H1 (cell line): ENCODE measurements at regions not wholly inside any gene's neighbourhood (a gene's known extent, or its start where the extent isn't known, plus 50 kb on each side); places are given as distances from the start of the nearest gene placed in this dataset.

ENCODE experiments used
- CTCF ChIA-PET: fragments of 300-600 bp; sonication (Branson Sonifier 250); formaldehyde crosslinking; loops from one replicate; lab custom pipeline; 2021; ENCODE audit not compliant: partially characterized antibody; lab: Charles Lee
- POLR2A ChIA-PET: fragments of 300-600 bp; sonication (Branson Sonifier 250); formaldehyde crosslinking; loops from one replicate; lab custom pipeline; 2021; ENCODE audit warnings: inconsistent platforms; ENCODE audit not compliant: partially characterized antibody; lab: Charles Lee
- DNase-seq, 2 experiments: peaks; one replicate each; pipeline versions ENCODE4 v3.0.0 to v3.0.0-alpha.2; 2010 to 2022; ENCODE audit warnings: low spot score in 2 of 2, low read depth in 1 of 2, mixed read lengths in 1 of 2
- FAIRE-seq: peaks from 2 replicates; lab custom pipeline; 2011; peaks lifted over from hg19 to GRCh38; lab: Jason Lieb, UNC
- H2AFZ ChIP-seq: 2 replicates; pipeline ENCODE4 v1.8.1; 2012; ENCODE audit warnings: low read length, inconsistent platforms
- H2AK5ac ChIP-seq: 2 replicates; pipeline ENCODE4 v1.6.1; 2013; ENCODE audit warnings: low read depth, low read length
- H2BK120ac ChIP-seq: replicated peaks from 2 replicates; pipeline ENCODE3; 2013; ENCODE audit warnings: low read depth, low read length, inconsistent platforms
- H2BK12ac ChIP-seq: 2 replicates; pipeline ENCODE4 v1.6.1; 2013; ENCODE audit warnings: low read depth, low read length
- H2BK15ac ChIP-seq: 2 replicates; pipeline ENCODE4 v1.6.1; 2013; ENCODE audit warnings: low read length
- H2BK20ac ChIP-seq: 2 replicates; pipeline ENCODE4 v1.6.1; 2013; ENCODE audit warnings: low read length
- H2BK5ac ChIP-seq: 2 replicates; pipeline ENCODE4 v1.6.1; 2013; ENCODE audit warnings: low read depth, low read length
- H3K14ac ChIP-seq: 2 replicates; pipeline ENCODE4 v1.6.1; 2013; ENCODE audit warnings: inconsistent platforms; ENCODE audit not compliant: insufficient read length
- H3K18ac ChIP-seq: 2 replicates; pipeline ENCODE4 v1.6.1; 2013; ENCODE audit warnings: low read length; ENCODE audit errors: extremely low read depth
- H3K23ac ChIP-seq: 2 replicates; pipeline ENCODE4 v1.6.1; 2013; ENCODE audit warnings: inconsistent platforms; ENCODE audit not compliant: insufficient read length
- H3K23me2 ChIP-seq: 2 replicates; pipeline ENCODE4 v1.6.1; 2013; ENCODE audit warnings: low read depth, low read length
- H3K27ac ChIP-seq: 2 replicates; pipeline ENCODE4 v1.6.1; 2011; ENCODE audit warnings: low read depth, low read length, inconsistent platforms
- H3K27me3 ChIP-seq, 4 experiments: replicated peaks in 1 of 4; 1 replicate in 1 of 4; 2 replicates in 3 of 4; pipeline versions ENCODE4 v1.6.1 to v1.8.1; 2011 to 2013; ENCODE audit warnings: low read length in 3 of 4, mild to moderate bottlenecking in 3 of 4, inconsistent platforms in 2 of 4, mixed read lengths in 2 of 4, moderate library complexity in 1 of 4; ENCODE audit not compliant: control insufficient read depth in 3 of 4, insufficient read depth in 3 of 4; ENCODE audit errors: extremely low read depth in 1 of 4
- H3K36me3 ChIP-seq, 4 experiments: 2 replicates each; pipeline versions ENCODE4 v1.6.1 to v1.8.1; 2011 to 2013; ENCODE audit warnings: mild to moderate bottlenecking in 4 of 4, low read length in 3 of 4, moderate library complexity in 2 of 4, control low read depth in 1 of 4, inconsistent platforms in 1 of 4; ENCODE audit not compliant: insufficient read depth in 4 of 4, control insufficient read depth in 2 of 4
- H3K4ac ChIP-seq: replicated peaks from 2 replicates; pipeline ENCODE3; 2013; ENCODE audit warnings: low read length, low read depth, mixed read lengths, inconsistent platforms; ENCODE audit not compliant: insufficient read length
- H3K4me1 ChIP-seq, 4 experiments: replicated peaks in 1 of 4; 1 replicate in 1 of 4; 2 replicates in 3 of 4; pipeline versions ENCODE4 v1.6.1 to v1.8.1; 2011 to 2013; ENCODE audit warnings: low read length in 3 of 4, inconsistent platforms in 2 of 4, mixed read lengths in 1 of 4; ENCODE audit not compliant: insufficient read depth in 4 of 4, control insufficient read depth in 3 of 4
- H3K4me2 ChIP-seq, 2 experiments: 2 replicates each; pipeline versions ENCODE4 v1.6.1 to v1.8.1; 2011 to 2013; ENCODE audit warnings: low read depth in 2 of 2, low read length in 2 of 2, control low read depth in 1 of 2, inconsistent platforms in 1 of 2, mild to moderate bottlenecking in 1 of 2; ENCODE audit not compliant: insufficient read depth in 1 of 2
- H3K4me3 ChIP-seq, 4 experiments: fragments of 200-600, 300-600 bp in 1 of 4; sonication (generic), shearing (Covaris generic), sonication (Bioruptor Twin) in 1 of 4; 2 replicates each; pipeline versions ENCODE4 v1.5.1 to v1.8.1; 2011 to 2016; ENCODE audit warnings: low read length in 4 of 4, low read depth in 3 of 4, control low read depth in 2 of 4, inconsistent platforms in 2 of 4, mild to moderate bottlenecking in 2 of 4, mixed read lengths in 1 of 4, moderate library complexity in 1 of 4; ENCODE audit not compliant: insufficient read depth in 2 of 4; ENCODE audit errors: extremely low read depth in 1 of 4
- H3K56ac ChIP-seq: replicated peaks from 2 replicates; pipeline ENCODE3; 2013; ENCODE audit warnings: low read depth, mild to moderate bottlenecking, mixed read lengths, low read length, inconsistent platforms; ENCODE audit not compliant: insufficient read length
- H3K79me1 ChIP-seq: 2 replicates; pipeline ENCODE4 v1.6.1; 2013; ENCODE audit warnings: low read depth, low read length, control low read depth
- H3K79me2 ChIP-seq, 2 experiments: 2 replicates each; pipeline versions ENCODE4 v1.6.1 to v1.8.1; 2012 to 2013; ENCODE audit warnings: low read length in 2 of 2, mild to moderate bottlenecking in 2 of 2, inconsistent platforms in 1 of 2; ENCODE audit not compliant: insufficient read depth in 2 of 2, control insufficient read depth in 1 of 2
- H3K9ac ChIP-seq, 4 experiments: replicated peaks in 1 of 4; 1 replicate in 1 of 4; 2 replicates in 3 of 4; pipeline versions ENCODE4 v1.6.1 to v1.8.1; 2011 to 2013; ENCODE audit warnings: low read depth in 3 of 4, low read length in 3 of 4, control low read depth in 2 of 4, mild to moderate bottlenecking in 2 of 4, moderate library complexity in 2 of 4, inconsistent platforms in 1 of 4; ENCODE audit errors: extremely low read depth in 1 of 4
- H3K9me3 ChIP-seq, 2 experiments: 2 replicates each; pipeline versions ENCODE4 v1.6.1 to v1.8.1; 2012 to 2013; ENCODE audit warnings: mild to moderate bottlenecking in 2 of 2, moderate library complexity in 2 of 2, control low read depth in 1 of 2, inconsistent platforms in 1 of 2, low read depth in 1 of 2, low read length in 1 of 2, mixed read lengths in 1 of 2; ENCODE audit not compliant: insufficient read depth in 2 of 2
- H4K20me1 ChIP-seq, 2 experiments: replicated peaks in 1 of 2; 2 replicates each; pipeline versions ENCODE3 to v1.8.1; 2011 to 2013; ENCODE audit warnings: inconsistent platforms in 2 of 2, low read length in 2 of 2, mild to moderate bottlenecking in 1 of 2; ENCODE audit not compliant: insufficient read depth in 2 of 2, control insufficient read depth in 1 of 2
- H4K5ac ChIP-seq: 2 replicates; pipeline ENCODE4 v1.6.1; 2013; ENCODE audit warnings: low read length, low read depth, mixed read lengths, inconsistent platforms; ENCODE audit not compliant: insufficient read length
- H4K8ac ChIP-seq: 2 replicates; pipeline ENCODE4 v1.8.0; 2013; ENCODE audit warnings: mild to moderate bottlenecking, moderate library complexity, low read length, inconsistent platforms; ENCODE audit not compliant: insufficient read depth; ENCODE audit errors: extremely low read depth
- H4K91ac ChIP-seq: replicated peaks from 2 replicates; pipeline ENCODE3; 2013; ENCODE audit warnings: low read length, mixed read lengths, inconsistent platforms; ENCODE audit not compliant: insufficient read length
- EGR1 ChIP-seq: IDR thresholded peaks from 2 replicates; pipeline ENCODE4 v1.6.1; 2011; ENCODE audit warnings: low read depth, low read length, borderline replicate concordance
- GABPA ChIP-seq: IDR thresholded peaks from 2 replicates; pipeline ENCODE4 v1.6.1; 2011; ENCODE audit warnings: mild to moderate bottlenecking, low read length, moderate library complexity, borderline replicate concordance; ENCODE audit not compliant: insufficient read depth
- KDM5A ChIP-seq: fragments of 200-600 bp; IDR thresholded peaks from 2 replicates; pipeline ENCODE4 v1.7.1; 2012; ENCODE audit warnings: mild to moderate bottlenecking, low read length, inconsistent platforms, mixed read lengths
- PHF8 ChIP-seq: fragments of 200-600 bp; sonication (generic); conservative IDR thresholded peaks from 2 replicates; pipeline ENCODE4 v1.7.1; 2012; ENCODE audit warnings: low read depth, mild to moderate bottlenecking, inconsistent platforms, low read length, moderate library complexity
- SP4 ChIP-seq: IDR thresholded peaks from 2 replicates; pipeline ENCODE4 v1.6.1; 2012; ENCODE audit warnings: low read length, inconsistent platforms
- WGBS, 2 experiments: shearing (Covaris generic) in 1 of 2; methylation state at CpG; one replicate each; pipeline versions ENCODE4 v1.1.6 to v1.1.7; 2013 to 2015; ENCODE audit warnings: low lambda C conversion rate in 2 of 2, mixed read lengths in 2 of 2, inconsistent platforms in 1 of 2, low coverage in 1 of 2, missing lambda C conversion rate in 1 of 2; ENCODE audit not compliant: insufficient replicate concordance in 2 of 2, insufficient coverage in 1 of 2, insufficient read length in 1 of 2; ENCODE audit errors: extremely low coverage in 1 of 2, missing lambda C conversion rate in 1 of 2; 5-methylcytosine and 5-hydroxymethylcytosine counted together
- TF ChIP-seq, protein P1 (sequence below), 3 experiments: IDR thresholded peaks; 1 replicate in 2 of 3; 2 replicates in 1 of 3; pipeline versions ENCODE4 v1.5.1 to v1.6.1; 2011; ENCODE audit warnings: low read length in 3 of 3, mild to moderate bottlenecking in 3 of 3, inconsistent platforms in 2 of 3, low read depth in 1 of 3, moderate library complexity in 1 of 3; ENCODE audit not compliant: insufficient read depth in 1 of 3; ENCODE audit errors: control extremely low read depth in 1 of 3
- TF ChIP-seq, protein P2 (sequence below): IDR thresholded peaks from 2 replicates; pipeline ENCODE4 v1.6.1; 2012; ENCODE audit warnings: inconsistent platforms

DNA sequence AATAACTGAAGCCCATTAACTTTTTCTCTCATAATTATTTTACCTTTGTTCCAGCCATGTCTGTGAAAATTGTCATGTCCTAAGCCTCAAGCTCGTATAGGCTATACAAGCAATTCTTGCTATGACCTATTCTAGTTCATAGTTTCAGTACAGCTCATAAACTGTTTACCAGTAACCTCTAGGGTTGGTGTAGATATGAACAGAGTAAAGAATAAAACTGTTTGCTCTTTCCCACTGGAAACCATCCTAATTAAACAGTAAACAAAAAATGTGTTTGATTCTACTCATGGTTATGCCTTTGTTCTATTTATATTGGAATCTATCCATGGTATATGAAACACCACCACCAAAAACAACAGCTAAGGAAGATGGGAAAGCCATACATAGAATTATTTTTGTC, 1444.0 kb upstream of the PCDH7 start:
- no peak overlapping the region for H3K4me3 ChIP-seq
- H2BK120ac ChIP-seq, result no peak overlapping the region
- no peak overlapping the region for H3K4ac ChIP-seq
- peaks cover 0 to 5% of the 10 kb centered on the region in 2 experiments; a peak in 1 of 4 replicates for H3K9me3 ChIP-seq
- no peak overlapping the region for H2BK15ac ChIP-seq
- H4K8ac ChIP-seq, result no peak overlapping the region
- H3K23ac ChIP-seq, result no peak overlapping the region
- no peak for FAIRE-seq
- H3K23me2 ChIP-seq, result no peaks in the 10 kb centered on the region
- H3K9ac ChIP-seq, result no peak overlapping the region
- H2AFZ ChIP-seq, result no peak overlapping the region
- H3K79me1 ChIP-seq, result no peaks in the 10 kb centered on the region
- no peak overlapping the region for H4K91ac ChIP-seq
- H4K20me1 ChIP-seq, result no peaks in the 10 kb centered on the region
- H3K18ac ChIP-seq, result no peak overlapping the region
- DNase-seq, result no peak
- TF ChIP-seq, protein P1, sequence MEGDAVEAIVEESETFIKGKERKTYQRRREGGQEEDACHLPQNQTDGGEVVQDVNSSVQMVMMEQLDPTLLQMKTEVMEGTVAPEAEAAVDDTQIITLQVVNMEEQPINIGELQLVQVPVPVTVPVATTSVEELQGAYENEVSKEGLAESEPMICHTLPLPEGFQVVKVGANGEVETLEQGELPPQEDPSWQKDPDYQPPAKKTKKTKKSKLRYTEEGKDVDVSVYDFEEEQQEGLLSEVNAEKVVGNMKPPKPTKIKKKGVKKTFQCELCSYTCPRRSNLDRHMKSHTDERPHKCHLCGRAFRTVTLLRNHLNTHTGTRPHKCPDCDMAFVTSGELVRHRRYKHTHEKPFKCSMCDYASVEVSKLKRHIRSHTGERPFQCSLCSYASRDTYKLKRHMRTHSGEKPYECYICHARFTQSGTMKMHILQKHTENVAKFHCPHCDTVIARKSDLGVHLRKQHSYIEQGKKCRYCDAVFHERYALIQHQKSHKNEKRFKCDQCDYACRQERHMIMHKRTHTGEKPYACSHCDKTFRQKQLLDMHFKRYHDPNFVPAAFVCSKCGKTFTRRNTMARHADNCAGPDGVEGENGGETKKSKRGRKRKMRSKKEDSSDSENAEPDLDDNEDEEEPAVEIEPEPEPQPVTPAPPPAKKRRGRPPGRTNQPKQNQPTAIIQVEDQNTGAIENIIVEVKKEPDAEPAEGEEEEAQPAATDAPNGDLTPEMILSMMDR (IDR thresholded peaks at IDR 0.05; ENCODE audit: control extremely low read depth in 1 of 3, insufficient read depth in 1 of 3, low read depth in 1 of 3, low read length in 3 of 3), result no peak
- TF ChIP-seq PHF8 (no peak), GABPA (no peak), SP4 (no peak), KDM5A (no peak), EGR1 (no peak)
- TF ChIP-seq, protein P2, sequence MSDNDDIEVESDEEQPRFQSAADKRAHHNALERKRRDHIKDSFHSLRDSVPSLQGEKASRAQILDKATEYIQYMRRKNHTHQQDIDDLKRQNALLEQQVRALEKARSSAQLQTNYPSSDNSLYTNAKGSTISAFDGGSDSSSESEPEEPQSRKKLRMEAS, result no peak
- 81% methylated on average over 1 of the region's 1 CpG; no CpG with 5 or more reads in 1 of the 2 experiments for WGBS, 2 experiments
- H3K14ac ChIP-seq, result no peak overlapping the region
- no peaks in the 10 kb centered on the region for H3K27me3 ChIP-seq
- no peak overlapping the region for H2BK5ac ChIP-seq
- POLR2A ChIA-PET, result no interaction called here
- H3K4me2 ChIP-seq, result no peak overlapping the region
- no peaks in the 10 kb centered on the region; a peak in 1 of 8 replicates for H3K36me3 ChIP-seq
- H4K5ac ChIP-seq, result no peak overlapping the region
- H2AK5ac ChIP-seq, result no peak overlapping the region
- CTCF ChIA-PET, result interaction anchor here (1.3 kb wide), 1 partner anchor 19 kb away, joined by 3 read pairs; no protein-coding TSS in a partner anchor
- no peak overlapping the region for H3K27ac ChIP-seq
- H2BK20ac ChIP-seq, result no peak overlapping the region
- H3K79me2 ChIP-seq, result no peaks in the 10 kb centered on the region
- no peak overlapping the region for H2BK12ac ChIP-seq
- no peaks in the 10 kb centered on the region for H3K4me1 ChIP-seq
- no peak overlapping the region for H3K56ac ChIP-seq
